DOHH2 (cell line): ENCODE measurements at regions not wholly inside any gene's neighbourhood (a gene's known extent, or its start where the extent isn't known, plus 50 kb on each side); places are given as distances from the start of the nearest gene placed in this dataset.

Experiments used
- EZH2phosphoT487 ChIP-seq: fragments of 200-600 bp; sonication (generic); IDR thresholded peaks from 2 replicates; pipeline ENCODE4 v1.6.1; 2017; ENCODE audit warnings: borderline replicate concordance, mild to moderate bottlenecking, antibody characterized with exemption, low read length, moderate library complexity, mixed read lengths
- TF ChIP-seq, protein P1 (sequence below): fragments of 200-600 bp; sonication (generic); IDR thresholded peaks from one replicate; pipeline ENCODE4 v1.5.1; 2014; ENCODE audit warnings: antibody characterized with exemption, mild to moderate bottlenecking, low read depth, low read length; ENCODE audit not compliant: poor library complexity, severe bottlenecking

DNA sequence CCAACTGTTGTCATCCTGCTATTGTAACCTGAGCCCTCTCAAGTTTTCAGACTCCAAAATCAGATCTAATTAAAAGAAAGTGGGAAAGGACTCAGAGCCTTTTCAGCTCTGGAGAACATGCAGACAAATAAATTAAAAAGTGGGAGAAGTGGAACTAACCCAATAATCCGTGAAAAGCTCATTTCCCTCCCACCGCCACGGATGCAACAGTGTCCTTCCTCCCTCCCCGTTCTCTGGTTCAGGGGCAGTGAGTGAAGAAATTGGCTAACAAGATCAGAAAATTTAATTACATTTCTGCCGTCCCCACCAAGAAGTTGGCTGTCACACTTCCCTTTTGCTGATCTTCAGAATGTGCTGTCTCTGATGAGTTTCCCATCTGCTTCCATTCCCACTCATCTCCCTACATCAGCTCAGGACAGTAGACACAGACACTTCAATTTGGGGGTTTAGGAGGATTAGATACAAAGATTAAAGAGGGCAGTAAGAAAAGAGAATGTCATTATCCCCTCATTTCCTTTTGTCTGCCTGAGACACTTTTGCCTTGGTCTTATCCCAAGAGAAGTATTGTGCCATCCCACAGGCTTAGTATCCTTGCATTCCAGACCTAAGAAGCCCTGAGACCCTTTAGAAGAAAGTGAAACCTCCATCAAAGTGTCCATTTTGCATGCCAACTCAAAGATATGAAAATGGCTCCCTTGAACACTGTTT lies 335.7 kb upstream of the PPP2R3A start:
- TF ChIP-seq, protein P1, sequence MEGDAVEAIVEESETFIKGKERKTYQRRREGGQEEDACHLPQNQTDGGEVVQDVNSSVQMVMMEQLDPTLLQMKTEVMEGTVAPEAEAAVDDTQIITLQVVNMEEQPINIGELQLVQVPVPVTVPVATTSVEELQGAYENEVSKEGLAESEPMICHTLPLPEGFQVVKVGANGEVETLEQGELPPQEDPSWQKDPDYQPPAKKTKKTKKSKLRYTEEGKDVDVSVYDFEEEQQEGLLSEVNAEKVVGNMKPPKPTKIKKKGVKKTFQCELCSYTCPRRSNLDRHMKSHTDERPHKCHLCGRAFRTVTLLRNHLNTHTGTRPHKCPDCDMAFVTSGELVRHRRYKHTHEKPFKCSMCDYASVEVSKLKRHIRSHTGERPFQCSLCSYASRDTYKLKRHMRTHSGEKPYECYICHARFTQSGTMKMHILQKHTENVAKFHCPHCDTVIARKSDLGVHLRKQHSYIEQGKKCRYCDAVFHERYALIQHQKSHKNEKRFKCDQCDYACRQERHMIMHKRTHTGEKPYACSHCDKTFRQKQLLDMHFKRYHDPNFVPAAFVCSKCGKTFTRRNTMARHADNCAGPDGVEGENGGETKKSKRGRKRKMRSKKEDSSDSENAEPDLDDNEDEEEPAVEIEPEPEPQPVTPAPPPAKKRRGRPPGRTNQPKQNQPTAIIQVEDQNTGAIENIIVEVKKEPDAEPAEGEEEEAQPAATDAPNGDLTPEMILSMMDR: no peak
- TF ChIP-seq EZH2phosphoT487: no peak
